Activated naive CD8-positive, alpha-beta T cell treated with anti-CD3 and anti-CD28 coated beads, Interleukin-2, amount 10 ng/mL, durations not matched to agents 7 days and 5 days (primary cell): ENCODE measurements at regions not wholly inside any gene's neighbourhood (a gene's known extent, or its start where the extent isn't known, plus 50 kb on each side); places are given as distances from the start of the nearest gene placed in this dataset.

Experiments
- ATAC-seq: fragments of 150-1000 bp; cut with Tn5 transposase; one replicate; pipeline ENCODE4 v1.10.0; 2021; ENCODE audit warnings: low read depth, moderate library complexity
- POLR2A ChIA-PET: fragments of 350-600 bp; sonication (Branson Sonifier 250); formaldehyde crosslinking; loops from one replicate; lab custom pipeline; 2021; ENCODE audit warnings: antibody characterized with exemption; lab: Charles Lee
- DNase-seq: peaks from one replicate; pipeline ENCODE4 v3.0.0; 2021
- H3K27ac Mint-ChIP-seq: one replicate; pipeline ENCODE4 v1.8.0; 2022; ENCODE audit warnings: mild to moderate bottlenecking, mixed read lengths
- H3K27me3 Mint-ChIP-seq: one replicate; pipeline ENCODE4 v1.8.0; 2022; ENCODE audit warnings: mild to moderate bottlenecking, moderate library complexity, mixed read lengths
- H3K36me3 Mint-ChIP-seq: one replicate; pipeline ENCODE4 v1.8.0; 2021; ENCODE audit warnings: mild to moderate bottlenecking, mixed read lengths
- H3K4me1 Mint-ChIP-seq: one replicate; pipeline ENCODE4 v1.8.0; 2021; ENCODE audit warnings: mixed read lengths
- H3K4me3 Mint-ChIP-seq: one replicate; pipeline ENCODE4 v1.8.0; 2022; ENCODE audit warnings: mild to moderate bottlenecking, moderate library complexity, mixed read lengths
- H3K9me3 Mint-ChIP-seq: one replicate; pipeline ENCODE4 v1.8.0; 2021; ENCODE audit warnings: mixed read lengths

DNA sequence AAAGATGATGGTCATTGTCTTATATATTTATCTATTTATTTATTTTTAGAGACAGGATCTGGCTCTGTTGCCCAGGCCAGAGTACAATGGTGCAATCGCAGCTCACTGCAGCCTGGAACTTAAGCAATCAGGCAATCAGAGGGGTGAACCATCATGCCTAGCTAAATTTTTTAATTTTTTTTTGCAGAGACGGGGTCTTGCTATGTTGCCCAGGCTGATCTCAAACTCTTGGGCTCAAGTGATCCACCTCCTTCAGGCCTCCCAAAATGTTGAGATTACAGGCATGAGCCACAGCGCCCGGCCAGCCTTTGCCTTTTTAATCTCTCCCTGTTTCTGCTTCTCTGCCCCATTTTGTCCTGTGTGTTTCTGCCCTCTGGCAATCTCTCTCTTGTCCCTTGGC is 102.2 kb downstream of the NCR2 start:
- Mint-ChIP-seq H3K9me3 (no peaks in the 10 kb centered on the region), H3K27ac (no peak overlapping the region), H3K27me3 (peaks cover 49% of the 10 kb centered on the region), H3K4me3 (no peak overlapping the region), H3K36me3 (no peaks in the 10 kb centered on the region), H3K4me1 (peaks cover 40% of the 10 kb centered on the region)
- POLR2A ChIA-PET: no interaction called here
- ATAC-seq: no peak
- no peak for DNase-seq

DNA sequence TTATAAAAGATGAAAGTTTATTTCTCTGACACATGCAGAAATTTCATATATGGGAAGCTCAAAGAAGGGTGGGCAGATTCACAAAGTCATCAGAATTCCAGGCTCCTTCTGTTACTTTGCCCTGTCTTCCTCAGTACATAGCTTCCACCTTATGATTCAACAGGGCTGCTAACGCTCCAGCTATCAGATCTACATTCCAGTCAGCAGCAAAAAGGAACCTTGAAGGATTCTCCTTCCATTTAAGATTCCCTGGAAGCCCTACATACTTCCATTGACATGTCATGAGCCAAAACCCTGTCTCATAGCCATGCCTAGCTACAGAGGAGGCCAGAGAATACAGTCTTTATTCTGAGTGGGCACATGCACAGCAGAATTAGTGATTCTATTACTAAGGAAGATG is 103.3 kb downstream of the NCR2 start:
- Mint-ChIP-seq H3K36me3 (no peaks in the 10 kb centered on the region), H3K4me3 (no peak overlapping the region), H3K4me1 (peaks cover 40% of the 10 kb centered on the region), H3K9me3 (no peaks in the 10 kb centered on the region), H3K27me3 (peaks cover 50% of the 10 kb centered on the region), H3K27ac (no peak overlapping the region)
- DNase-seq: no peak
- POLR2A ChIA-PET: no interaction called here
- no peak for ATAC-seq

DNA sequence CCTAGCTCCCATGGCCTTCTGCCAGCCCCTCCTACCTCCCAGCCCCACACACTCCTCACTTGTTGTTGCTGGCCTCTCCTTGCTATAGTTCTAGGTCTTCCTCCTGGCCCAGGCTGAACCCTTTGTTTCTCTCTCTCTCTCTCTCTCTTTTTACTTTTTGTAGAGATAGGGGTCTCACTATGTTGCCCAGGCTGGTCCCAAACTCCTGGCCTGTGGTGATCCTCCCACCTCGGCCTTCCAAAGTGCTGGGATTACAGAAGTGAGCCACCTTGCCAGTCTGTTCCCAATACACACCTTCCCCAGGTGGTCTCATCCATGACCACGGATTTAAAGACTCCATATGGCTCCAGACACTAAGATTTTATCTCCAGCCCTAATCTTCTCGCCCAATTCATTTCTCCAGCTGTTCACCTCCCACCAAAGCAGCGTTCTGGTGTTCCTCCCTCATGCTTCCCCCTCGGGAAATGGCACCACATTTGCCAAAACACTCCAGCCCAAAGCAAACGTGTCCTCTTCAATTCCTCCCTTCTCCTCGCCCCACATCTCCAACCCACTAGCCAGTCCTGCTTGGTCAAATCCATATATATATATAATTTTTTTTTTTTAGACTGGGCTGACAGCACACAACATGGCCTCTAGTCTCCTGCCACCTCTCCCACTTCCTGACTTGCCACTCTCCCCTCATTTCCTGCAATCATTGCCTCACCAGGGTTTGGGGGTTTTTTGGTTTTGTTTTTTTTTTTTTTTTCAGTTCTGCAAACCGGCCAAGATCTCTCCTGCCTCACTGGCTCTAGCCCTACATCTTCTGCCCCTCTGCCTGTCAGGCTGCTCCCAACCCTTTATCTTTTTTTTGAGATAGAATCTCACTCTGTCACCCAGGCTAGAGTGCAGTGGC is 104.4 kb downstream of the NCR2 start:
- Mint-ChIP-seq H3K27me3 (peaks cover 59% of the 10 kb centered on the region), H3K9me3 (no peaks in the 10 kb centered on the region), H3K4me1 (peaks cover 40% of the 10 kb centered on the region), H3K36me3 (no peaks in the 10 kb centered on the region), H3K4me3 (peak overlapping the region; percentile 57), H3K27ac (peak overlapping the region; percentile 77)
- DNase-seq (no peak), ATAC-seq (peak; percentile 73)
- POLR2A ChIA-PET: no interaction called here

DNA sequence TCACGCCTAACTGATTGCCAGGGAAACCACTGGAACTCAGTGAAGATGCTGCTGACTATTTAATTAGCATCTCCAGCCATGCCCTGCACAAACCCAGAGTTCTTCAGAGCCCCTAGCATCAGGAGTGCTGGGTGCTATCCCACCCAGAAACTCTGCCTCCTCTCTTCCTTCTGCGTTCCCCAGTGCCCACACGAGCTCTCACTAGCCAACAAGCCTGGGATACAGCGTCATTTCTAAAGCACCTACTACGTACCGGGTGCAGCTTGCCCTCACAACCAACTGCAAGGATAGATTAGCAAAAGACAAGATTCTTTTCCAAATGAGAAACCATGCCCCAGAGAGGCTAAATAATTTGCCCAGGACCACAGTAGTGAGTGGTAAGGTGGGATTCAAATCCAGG is 105.2 kb upstream of the FOXP4 start:
- peaks cover 40% of the 10 kb centered on the region for H3K4me1 Mint-ChIP-seq
- H3K36me3 Mint-ChIP-seq: no peaks in the 10 kb centered on the region
- DNase-seq (no peak), ATAC-seq (no peak)
- H3K9me3 Mint-ChIP-seq: no peaks in the 10 kb centered on the region
- H3K27me3 Mint-ChIP-seq: peaks cover 63% of the 10 kb centered on the region
- peak overlapping the region; percentile 57 for H3K4me3 Mint-ChIP-seq
- peak overlapping the region; percentile 49 for H3K27ac Mint-ChIP-seq
- POLR2A ChIA-PET: no interaction called here

DNA sequence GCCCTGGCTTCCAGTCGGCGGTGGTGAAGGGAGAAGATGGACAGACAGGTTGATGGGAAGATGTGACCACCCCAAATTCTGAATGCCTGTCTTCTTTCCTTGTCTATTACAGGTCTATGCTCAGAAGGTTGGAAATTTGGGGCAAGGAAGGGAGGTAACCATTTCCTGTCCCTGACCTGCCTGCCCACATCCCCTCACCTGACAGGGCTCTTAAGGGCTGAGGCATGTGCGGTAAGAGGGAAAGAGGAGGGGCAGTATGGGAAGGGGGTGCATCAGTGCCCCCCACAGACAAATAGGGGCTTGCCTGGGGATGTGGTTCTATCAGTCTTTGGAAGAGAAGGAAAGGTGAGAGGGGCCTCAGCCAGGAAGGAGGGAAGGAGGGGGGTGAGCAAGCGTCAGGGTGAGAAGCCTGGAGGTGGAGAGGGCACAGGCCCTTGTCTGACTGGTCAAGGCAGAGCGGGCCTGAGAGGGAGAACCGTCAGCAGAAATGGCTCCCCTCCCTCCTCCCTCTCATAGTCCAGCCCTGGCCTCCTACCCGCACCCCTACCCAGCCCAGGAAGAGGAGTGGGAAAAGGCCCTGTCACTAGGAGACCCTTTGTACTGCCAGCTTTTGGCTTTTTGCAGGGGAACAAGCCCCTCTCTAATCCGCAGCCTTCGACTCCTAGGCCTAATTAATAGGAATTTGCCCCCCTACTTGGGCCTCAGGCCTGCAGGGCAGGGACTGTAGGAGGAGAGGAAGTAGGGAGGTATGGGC is 104.4 kb upstream of the FOXP4 start:
- peak overlapping the region; percentile 25 for H3K27ac Mint-ChIP-seq
- ATAC-seq (peak; percentile 35), DNase-seq (peak; percentile 50)
- peaks cover 63% of the 10 kb centered on the region for H3K27me3 Mint-ChIP-seq
- H3K9me3 Mint-ChIP-seq: no peaks in the 10 kb centered on the region
- H3K4me3 Mint-ChIP-seq: peak overlapping the region; percentile 57
- peaks cover 40% of the 10 kb centered on the region for H3K4me1 Mint-ChIP-seq
- no peaks in the 10 kb centered on the region for H3K36me3 Mint-ChIP-seq
- POLR2A ChIA-PET: no interaction called here

DNA sequence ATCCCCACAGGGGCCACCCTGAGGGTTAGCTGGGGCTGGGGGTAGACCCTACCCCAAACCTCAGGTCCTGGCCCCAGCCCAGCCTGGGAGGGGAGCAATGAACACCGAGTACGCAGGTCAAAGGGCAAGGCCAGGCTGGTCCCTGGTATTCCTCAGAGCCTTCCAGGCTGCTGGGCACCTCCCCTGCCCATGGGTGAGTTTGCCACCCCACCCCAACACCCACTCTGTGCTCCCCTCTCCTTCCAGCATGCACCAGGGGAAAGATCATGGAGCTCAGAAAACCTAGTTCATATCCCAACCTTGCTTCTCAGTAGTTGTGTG is 103.9 kb upstream of the FOXP4 start:
- POLR2A ChIA-PET: no interaction called here
- Mint-ChIP-seq H3K36me3 (no peaks in the 10 kb centered on the region), H3K27ac (no peak overlapping the region), H3K27me3 (peaks cover 63% of the 10 kb centered on the region), H3K4me3 (no peak overlapping the region), H3K9me3 (no peaks in the 10 kb centered on the region), H3K4me1 (peaks cover 40% of the 10 kb centered on the region)
- ATAC-seq: no peak
- no peak for DNase-seq

DNA sequence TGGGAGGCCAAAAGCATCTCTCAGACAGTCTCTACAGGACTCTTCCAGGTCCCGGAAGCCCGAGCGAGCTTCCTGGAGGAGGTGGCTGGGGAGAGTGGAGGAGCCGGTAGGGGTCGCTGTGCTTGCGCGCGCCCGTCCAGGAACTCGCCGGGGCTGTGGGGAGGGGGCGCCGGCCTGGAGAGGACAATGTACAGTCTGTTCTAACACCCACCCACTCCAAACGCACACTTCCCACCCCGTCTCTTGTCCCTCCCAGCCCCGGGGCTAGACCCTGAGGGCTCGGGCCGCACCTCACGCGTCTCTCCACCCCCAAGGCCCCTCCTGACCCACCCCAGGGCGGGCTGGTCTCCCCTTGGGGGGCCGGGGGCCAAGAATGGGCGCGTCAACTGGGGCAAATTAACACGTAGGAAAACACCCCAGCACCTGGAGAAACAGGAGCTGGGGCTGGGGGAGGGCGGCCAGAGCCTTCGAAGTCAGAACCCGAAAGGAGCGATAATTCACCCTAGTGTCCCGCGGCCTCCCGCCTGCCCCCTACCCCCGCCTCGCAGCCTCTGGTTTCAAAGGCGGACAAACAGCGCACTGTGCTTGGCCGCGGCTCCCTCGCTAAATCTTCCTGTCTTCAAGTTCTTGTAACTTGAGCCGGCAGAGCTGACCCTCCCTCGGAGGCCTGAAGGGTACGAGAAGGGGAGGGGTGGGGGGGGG is 103.2 kb upstream of the FOXP4 start:
- Mint-ChIP-seq H3K4me1 (peaks cover 39% of the 10 kb centered on the region), H3K27me3 (peaks cover 61% of the 10 kb centered on the region), H3K27ac (no peak overlapping the region), H3K9me3 (no peaks in the 10 kb centered on the region), H3K4me3 (no peak overlapping the region), H3K36me3 (no peaks in the 10 kb centered on the region)
- DNase-seq (no peak), ATAC-seq (no peak)
- POLR2A ChIA-PET: no interaction called here

DNA sequence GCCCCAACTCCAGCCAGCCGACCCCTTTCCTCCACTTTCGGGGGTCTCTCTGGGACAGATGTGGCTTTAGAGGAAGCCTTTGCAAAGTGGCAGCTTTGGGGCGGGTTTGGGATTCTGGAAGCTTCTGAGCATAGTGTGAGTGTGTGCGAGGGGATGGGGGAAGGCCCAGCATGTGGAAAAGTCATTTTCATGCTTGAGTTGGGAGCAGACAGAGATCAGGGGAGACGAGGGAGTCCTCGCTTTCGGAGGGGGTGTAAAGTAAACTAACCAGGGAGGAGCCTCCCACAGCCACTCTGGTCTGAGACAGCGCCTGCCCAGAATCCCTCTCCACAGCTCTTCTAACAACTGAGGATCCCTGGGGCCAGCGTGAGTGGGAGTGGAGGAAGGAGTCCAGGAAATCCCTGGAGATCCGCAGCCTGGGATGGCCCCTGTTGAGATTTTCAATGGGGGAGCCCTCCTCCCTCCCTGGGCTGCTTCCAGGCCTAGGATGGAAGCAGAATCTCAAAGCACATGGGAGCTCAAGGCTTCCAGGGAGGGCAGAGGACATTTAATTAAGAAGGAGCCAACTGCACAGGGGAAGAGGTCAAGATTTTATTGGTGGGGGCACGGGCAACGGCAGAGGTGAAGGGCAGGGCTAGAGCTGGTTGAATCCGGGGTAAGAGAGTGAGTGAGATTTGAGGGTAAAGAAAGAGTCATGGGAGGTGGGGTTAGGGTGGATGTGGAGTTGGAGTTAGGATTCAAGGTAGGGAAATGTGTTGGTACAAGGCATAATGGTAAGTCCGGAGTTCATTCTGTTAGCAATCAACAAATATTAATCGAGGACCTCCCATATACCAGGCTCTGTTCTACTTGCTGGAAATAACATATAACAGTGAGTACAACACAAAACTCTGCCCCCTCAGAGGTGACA is 102.3 kb upstream of the FOXP4 start:
- no peak for ATAC-seq
- DNase-seq: no peak
- Mint-ChIP-seq H3K27ac (no peak overlapping the region), H3K4me3 (no peak overlapping the region), H3K27me3 (peaks cover 60% of the 10 kb centered on the region), H3K36me3 (no peaks in the 10 kb centered on the region), H3K9me3 (no peaks in the 10 kb centered on the region), H3K4me1 (peaks cover 37% of the 10 kb centered on the region)
- POLR2A ChIA-PET: no interaction called here

DNA sequence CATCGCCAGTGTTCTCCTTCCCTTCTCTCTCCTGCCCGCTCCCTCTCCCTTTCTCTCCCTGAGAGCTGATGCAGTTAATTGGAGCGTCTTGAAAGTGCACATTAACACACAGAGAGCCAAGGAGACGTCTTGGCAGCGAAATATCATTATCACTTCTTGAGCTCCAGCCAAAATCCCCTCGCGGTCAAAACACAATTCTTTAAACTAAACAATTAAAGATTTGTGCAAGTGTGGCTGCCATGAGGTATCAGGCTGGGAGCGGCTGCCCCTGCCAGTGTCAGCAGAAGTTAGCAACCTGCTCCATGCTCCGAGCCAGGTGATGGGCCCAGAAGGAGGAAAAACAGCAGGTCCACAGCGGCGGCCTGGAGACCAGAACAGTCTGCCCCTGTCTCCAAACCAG is 100.9 kb upstream of the FOXP4 start:
- H3K4me1 Mint-ChIP-seq: peaks cover 24% of the 10 kb centered on the region
- H3K27ac Mint-ChIP-seq: no peak overlapping the region
- H3K27me3 Mint-ChIP-seq: peaks cover 53% of the 10 kb centered on the region
- no peaks in the 10 kb centered on the region for H3K9me3 Mint-ChIP-seq
- H3K36me3 Mint-ChIP-seq: no peaks in the 10 kb centered on the region
- peak; percentile 19 for DNase-seq
- H3K4me3 Mint-ChIP-seq: no peak overlapping the region
- POLR2A ChIA-PET: interaction anchor here (2.0 kb wide), 1 partner anchor 116 kb away, joined by 4 read pairs; no protein-coding TSS in a partner anchor
- ATAC-seq: no peak

DNA sequence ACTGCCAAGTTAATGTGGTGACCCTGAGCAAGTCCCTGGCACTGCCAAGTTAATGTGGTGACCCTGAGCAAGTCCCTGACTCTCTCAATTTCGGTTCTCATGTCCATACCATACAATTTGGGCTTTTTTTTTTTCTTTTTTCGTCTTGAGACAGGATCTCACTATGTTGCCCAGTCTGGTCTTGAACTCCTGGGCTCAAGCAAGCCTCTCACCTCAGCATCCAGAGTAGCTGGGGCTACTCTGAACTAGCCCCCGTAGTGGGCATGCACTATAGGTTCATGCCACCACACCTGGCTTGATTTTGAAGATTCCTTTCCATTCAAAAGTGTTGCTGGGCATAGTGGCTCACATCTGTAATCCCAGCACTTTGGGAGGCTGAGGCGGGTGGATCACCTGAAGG is 100.0 kb upstream of the FOXP4 start:
- no peak overlapping the region for H3K27ac Mint-ChIP-seq
- H3K4me1 Mint-ChIP-seq: peaks cover 15% of the 10 kb centered on the region
- DNase-seq (no peak), ATAC-seq (no peak)
- no peaks in the 10 kb centered on the region for H3K36me3 Mint-ChIP-seq
- no peaks in the 10 kb centered on the region for H3K9me3 Mint-ChIP-seq
- POLR2A ChIA-PET: interaction anchor here (2.0 kb wide), 1 partner anchor 115 kb away, joined by 4 read pairs; no protein-coding TSS in a partner anchor
- peaks cover 53% of the 10 kb centered on the region for H3K27me3 Mint-ChIP-seq
- no peak overlapping the region for H3K4me3 Mint-ChIP-seq

DNA sequence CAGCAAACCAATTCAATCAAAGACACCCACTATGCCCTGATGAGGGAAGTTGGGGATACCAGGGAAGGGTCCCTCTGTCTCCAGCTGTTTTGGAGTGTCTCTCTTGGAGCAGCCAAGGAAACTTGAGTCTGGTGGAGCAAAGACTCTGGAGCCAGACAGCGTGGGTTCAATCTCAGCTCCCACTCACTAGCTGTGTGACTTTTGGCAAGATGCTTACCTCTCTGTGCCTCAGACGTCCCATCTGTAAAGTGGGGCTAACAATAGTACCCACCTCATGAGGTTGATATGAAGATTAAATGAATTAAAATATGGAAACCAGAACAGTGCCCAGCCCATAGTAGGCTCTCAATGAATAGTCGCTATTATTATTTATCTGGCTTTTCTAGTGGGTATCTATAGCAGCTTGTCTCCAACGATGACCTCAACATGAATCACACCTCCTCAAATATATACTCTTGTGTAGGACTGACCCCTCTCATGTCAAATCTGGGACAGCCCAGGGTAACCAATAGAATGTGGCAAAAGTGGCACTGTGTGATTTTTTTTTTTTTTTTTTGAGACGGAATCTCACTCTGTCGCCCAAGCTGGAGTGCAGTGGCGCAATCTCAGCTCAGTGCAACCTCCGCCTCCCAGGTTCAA is 99.2 kb upstream of the FOXP4 start:
- Mint-ChIP-seq H3K4me3 (no peak overlapping the region), H3K4me1 (peaks cover 7% of the 10 kb centered on the region), H3K27ac (no peak overlapping the region), H3K27me3 (peaks cover 50% of the 10 kb centered on the region), H3K36me3 (no peaks in the 10 kb centered on the region), H3K9me3 (no peaks in the 10 kb centered on the region)
- POLR2A ChIA-PET: interaction anchor here (0.7 kb wide), 1 partner anchor 50 kb away, joined by 3 read pairs; no protein-coding TSS in a partner anchor
- DNase-seq (peak; percentile 14), ATAC-seq (no peak)

DNA sequence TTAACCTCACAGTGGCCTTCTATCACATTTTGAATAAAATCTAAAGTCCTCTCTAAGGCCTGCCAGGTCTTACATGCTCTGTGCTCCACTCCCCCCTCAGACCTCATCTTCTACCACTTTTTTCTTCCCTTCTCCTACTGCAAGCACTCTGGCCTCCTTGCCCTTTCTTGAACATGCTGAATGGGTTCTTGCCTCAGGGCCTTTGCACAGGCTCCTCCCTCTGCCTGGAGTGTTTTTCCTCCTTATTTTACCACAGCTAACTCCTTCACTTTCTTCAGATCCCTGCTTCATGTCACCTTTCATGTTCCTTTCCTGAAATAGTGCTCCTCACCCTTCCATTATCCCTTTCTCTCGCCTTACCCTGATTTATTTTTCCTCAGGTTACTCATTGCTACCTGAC is 97.9 kb upstream of the FOXP4 start:
- Mint-ChIP-seq H3K4me1 (no peaks in the 10 kb centered on the region), H3K27ac (no peak overlapping the region), H3K36me3 (no peaks in the 10 kb centered on the region), H3K9me3 (no peaks in the 10 kb centered on the region), H3K27me3 (peaks cover 44% of the 10 kb centered on the region), H3K4me3 (no peak overlapping the region)
- no peak for ATAC-seq
- DNase-seq: no peak
- POLR2A ChIA-PET: no interaction called here
